H9 (cell line): ENCODE measurements at regions not wholly inside any gene's neighbourhood (a gene's known extent, or its start where the extent isn't known, plus 50 kb on each side); places are given as distances from the start of the nearest gene placed in this dataset.

Experiments used
- DNase-seq: peaks from one replicate; pipeline ENCODE4 v3.0.0-alpha.2; 2017
- H2AFZ ChIP-seq: one replicate; pipeline ENCODE4 v1.6.1; 2013; ENCODE audit warnings: mild to moderate bottlenecking, low read length, control low read depth, moderate library complexity
- H2AK5ac ChIP-seq: 2 replicates; pipeline ENCODE4 v1.6.1; 2013; ENCODE audit warnings: low read length, control low read depth, mixed read lengths; ENCODE audit not compliant: insufficient read length
- H2BK120ac ChIP-seq: one replicate; pipeline ENCODE4 v1.6.1; 2013; ENCODE audit warnings: low read depth, mild to moderate bottlenecking, low read length, control low read depth, inconsistent platforms; ENCODE audit not compliant: poor library complexity, severe bottlenecking
- H2BK12ac ChIP-seq: 2 replicates; pipeline ENCODE4 v1.6.1; 2013; ENCODE audit warnings: low read length, control low read depth, mixed read lengths, low read depth; ENCODE audit not compliant: insufficient read length
- H2BK15ac ChIP-seq: 2 replicates; pipeline ENCODE4 v1.6.1; 2013; ENCODE audit warnings: low read depth, low read length, control low read depth
- H2BK20ac ChIP-seq: one replicate; pipeline ENCODE4 v1.6.1; 2013; ENCODE audit warnings: low read depth, mild to moderate bottlenecking, low read length, control low read depth, inconsistent platforms; ENCODE audit not compliant: poor library complexity, severe bottlenecking
- H2BK5ac ChIP-seq: 2 replicates; pipeline ENCODE4 v1.6.1; 2013; ENCODE audit warnings: low read length, control low read depth, mixed read lengths; ENCODE audit not compliant: insufficient read length
- H3K14ac ChIP-seq: 2 replicates; pipeline ENCODE4 v1.6.1; 2013; ENCODE audit warnings: low read length, control low read depth; ENCODE audit not compliant: insufficient read depth
- H3K18ac ChIP-seq: 2 replicates; pipeline ENCODE4 v1.6.1; 2013; ENCODE audit warnings: low read depth, mild to moderate bottlenecking, mixed read lengths, low read length, control low read depth; ENCODE audit not compliant: insufficient read length
- H3K23ac ChIP-seq: 2 replicates; pipeline ENCODE4 v1.6.1; 2013; ENCODE audit warnings: low read length, control low read depth, mixed read lengths, low read depth; ENCODE audit not compliant: insufficient read length
- H3K23me2 ChIP-seq: 2 replicates; pipeline ENCODE4 v1.6.1; 2013; ENCODE audit warnings: low read depth, mild to moderate bottlenecking, mixed read lengths, low read length, control low read depth; ENCODE audit not compliant: insufficient read length, poor library complexity, severe bottlenecking
- H3K27ac ChIP-seq: 2 replicates; pipeline ENCODE4 v1.5.1; 2013; ENCODE audit warnings: low read length, control low read depth, mixed read lengths, low read depth; ENCODE audit not compliant: insufficient read length
- H3K27me3 ChIP-seq: 2 replicates; pipeline ENCODE4 v1.6.1; 2013; ENCODE audit warnings: low read length, control low read depth, inconsistent platforms; ENCODE audit not compliant: insufficient read depth
- H3K4ac ChIP-seq: 2 replicates; pipeline ENCODE4 v1.6.1; 2013; ENCODE audit warnings: low read depth, mild to moderate bottlenecking, control low read depth, inconsistent platforms, low read length, moderate library complexity
- H3K4me1 ChIP-seq: 2 replicates; pipeline ENCODE4 v1.6.1; 2013; ENCODE audit warnings: low read length, control low read depth, inconsistent platforms; ENCODE audit not compliant: insufficient read depth
- H3K4me2 ChIP-seq: 2 replicates; pipeline ENCODE4 v1.6.1; 2013; ENCODE audit warnings: low read length, control low read depth, mixed read lengths; ENCODE audit not compliant: insufficient read length, insufficient read depth
- H3K56ac ChIP-seq: 2 replicates; pipeline ENCODE4 v1.6.1; 2013; ENCODE audit warnings: low read depth, mild to moderate bottlenecking, mixed read lengths, low read length, control low read depth; ENCODE audit not compliant: insufficient read length
- H3K79me1 ChIP-seq: 2 replicates; pipeline ENCODE4 v1.6.1; 2013; ENCODE audit warnings: low read depth, mild to moderate bottlenecking, moderate library complexity, low read length, control low read depth, inconsistent platforms; ENCODE audit not compliant: insufficient read depth, poor library complexity, severe bottlenecking
- H3K79me2 ChIP-seq: 2 replicates; pipeline ENCODE4 v1.6.1; 2013; ENCODE audit warnings: low read length, control low read depth, inconsistent platforms; ENCODE audit not compliant: insufficient read depth
- H3K9ac ChIP-seq: 2 replicates; pipeline ENCODE4 v1.6.1; 2013; ENCODE audit warnings: low read length, control low read depth, mixed read lengths; ENCODE audit not compliant: insufficient read length; ENCODE audit errors: extremely low read depth
- H3K9me3 ChIP-seq: one replicate; pipeline ENCODE4 v1.6.1; 2013; ENCODE audit warnings: low read depth, low read length, inconsistent platforms; ENCODE audit not compliant: control insufficient read depth
- H3T11ph ChIP-seq: one replicate; pipeline ENCODE4 v1.6.1; 2013; ENCODE audit warnings: mild to moderate bottlenecking, low read length, control low read depth, inconsistent platforms
- H4K20me1 ChIP-seq: one replicate; pipeline ENCODE4 v1.6.1; 2013; ENCODE audit not compliant: control insufficient read depth, insufficient read length, insufficient read depth
- H4K5ac ChIP-seq: 2 replicates; pipeline ENCODE4 v1.6.1; 2013; ENCODE audit warnings: low read depth, mild to moderate bottlenecking, mixed read lengths, low read length, control low read depth; ENCODE audit not compliant: insufficient read length
- H4K8ac ChIP-seq: replicated peaks from 2 replicates; pipeline ENCODE4 v1.6.1; 2013; ENCODE audit warnings: low read length, control low read depth, mixed read lengths, low read depth; ENCODE audit not compliant: insufficient read length
- H4K91ac ChIP-seq: 2 replicates; pipeline ENCODE4 v1.6.1; 2013; ENCODE audit warnings: low read depth, mild to moderate bottlenecking, moderate library complexity, mixed read lengths, low read length, control low read depth; ENCODE audit not compliant: insufficient read length
- H3K27ac Mint-ChIP-seq, 3 experiments: 2 replicates in 2 of 3; 3 replicates in 1 of 3; pipeline ENCODE4 v1.8.0; 2020 to 2021; ENCODE audit warnings: mixed read lengths in 3 of 3, mild to moderate bottlenecking in 1 of 3, moderate library complexity in 1 of 3
- H3K27me3 Mint-ChIP-seq: 2 replicates; pipeline ENCODE4 v1.8.0; 2021; ENCODE audit warnings: low read depth, mild to moderate bottlenecking, moderate library complexity, mixed read lengths
- H3K36me3 Mint-ChIP-seq, 3 experiments: 2 replicates in 2 of 3; 3 replicates in 1 of 3; pipeline ENCODE4 v1.8.0; 2020 to 2021; ENCODE audit warnings: low read depth in 3 of 3, mixed read lengths in 3 of 3; ENCODE audit not compliant: insufficient read depth in 1 of 3
- H3K4me1 Mint-ChIP-seq, 2 experiments: 2 replicates each; pipeline ENCODE4 v1.8.0; 2020; ENCODE audit warnings: mixed read lengths in 2 of 2
- H3K4me3 Mint-ChIP-seq, 2 experiments: 2 replicates in 1 of 2; 3 replicates in 1 of 2; pipeline ENCODE4 v1.8.0; 2020 to 2021; ENCODE audit warnings: mild to moderate bottlenecking in 2 of 2, mixed read lengths in 2 of 2, moderate library complexity in 1 of 2
- H3K9me3 Mint-ChIP-seq, 2 experiments: 2 replicates in 1 of 2; 3 replicates in 1 of 2; pipeline ENCODE4 v1.8.0; 2020; ENCODE audit warnings: mild to moderate bottlenecking in 2 of 2, mixed read lengths in 2 of 2, moderate library complexity in 1 of 2
- CTCF ChIP-seq: fragments of 200-600 bp; sonication (generic); conservative IDR thresholded peaks from 3 replicates; pipeline ENCODE4 v1.8.0; 2021; ENCODE audit warnings: antibody characterized with exemption, mild to moderate bottlenecking
- WGBS: extraction: QIAGEN DNeasy Blood & Tissue Kit; methylation state at CpG from one replicate; pipeline ENCODE4 v1.1.7; 2013; ENCODE audit warnings: missing lambda C conversion rate, low lambda C conversion rate, mixed read lengths; ENCODE audit not compliant: insufficient read length; ENCODE audit errors: extremely low coverage; 5-methylcytosine and 5-hydroxymethylcytosine counted together

- no peak overlapping the region for H3K27ac ChIP-seq
- no CpG with 5 or more reads among the region's 4 CpGs for WGBS
These were observed 1522.2 kb downstream of the TBC1D22A start for GRCh38 chr22:48284671-48285070.

More at GRCh38 chr22:48284671-48285070, 1522.2 kb downstream of the TBC1D22A start:
- Histone ChIP-seq H3T11ph (no peak overlapping the region), H3K23ac (no peak overlapping the region), H4K5ac (no peak overlapping the region), H3K4me2 (no peak overlapping the region), H3K4ac (no peak overlapping the region), H2AK5ac (no peak overlapping the region), H3K27me3 (no peaks in the 10 kb centered on the region), H3K14ac (no peak overlapping the region), H4K91ac (no peak overlapping the region), H4K20me1 (no peaks in the 10 kb centered on the region), H3K56ac (no peak overlapping the region), H3K79me1 (no peaks in the 10 kb centered on the region), H2BK5ac (no peak overlapping the region), H2BK12ac (no peak overlapping the region), H3K18ac (no peak overlapping the region), H2BK20ac (no peak overlapping the region), H3K9me3 (no peaks in the 10 kb centered on the region), H3K23me2 (no peaks in the 10 kb centered on the region), H3K79me2 (no peaks in the 10 kb centered on the region), H3K4me1 (no peaks in the 10 kb centered on the region), H3K9ac (no peak overlapping the region), H2AFZ (no peak overlapping the region), H4K8ac (no peak overlapping the region), H2BK15ac (no peak overlapping the region), H2BK120ac (no peak overlapping the region)
- Mint-ChIP-seq H3K4me3 (no peak overlapping the region), H3K27me3 (peaks cover 10% of the 10 kb centered on the region), H3K36me3 (peaks cover 0 to 23% (median 0%) of the 10 kb centered on the region in 3 experiments; a peak in 3 of 7 replicates), H3K9me3 (peaks cover 16 to 19% of the 10 kb centered on the region in 2 experiments), H3K27ac (no peak overlapping the region), H3K4me1 (peaks cover 10 to 14% of the 10 kb centered on the region in 2 experiments)
- DNase-seq: no peak
- TF ChIP-seq CTCF: no peak
